ENCODE measurements at regions not wholly inside any gene's neighbourhood (a gene's known extent, or its start where the extent isn't known, plus 50 kb on each side); places are given as distances from the start of the nearest gene placed in this dataset.

DNA sequence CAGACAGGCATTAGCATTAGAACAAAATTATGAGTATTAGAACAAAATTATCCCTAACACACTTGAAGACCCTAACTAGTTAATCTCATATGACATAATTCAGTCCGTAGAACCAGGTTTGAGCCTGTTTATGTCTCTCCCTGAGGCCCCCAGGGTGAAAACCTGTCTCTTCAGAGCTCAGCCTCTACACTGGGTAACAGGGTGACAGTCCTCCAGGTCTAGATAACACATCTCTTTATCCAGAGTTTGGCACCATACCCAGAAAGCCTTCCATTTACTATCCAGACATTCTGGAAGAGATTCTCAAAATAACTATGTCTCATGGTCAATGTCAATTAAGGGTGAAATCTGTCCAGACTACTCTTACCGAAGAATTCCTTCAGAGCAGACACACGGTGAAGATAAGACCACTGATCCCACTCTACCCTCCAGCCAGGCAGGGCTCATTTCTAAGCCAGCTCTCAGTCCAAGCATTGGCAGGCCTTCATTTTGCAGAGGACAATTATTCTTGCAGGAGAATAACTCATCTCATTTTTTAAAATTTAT lies 1195.3 kb downstream of the EFNB2 start:
- TF ChIP-seq CTCF (IDR thresholded peaks at IDR 0.05): no peak
- no peak for DNase-seq (ENCODE audit: low spot score)
- no peak for ATAC-seq (ENCODE audit: low FRiP score)

- DNase-seq (ENCODE audit: low spot score): no peak
- TF ChIP-seq CTCF (IDR thresholded peaks at IDR 0.05): no peak
- ATAC-seq (ENCODE audit: low FRiP score): no peak
Measured at GRCh38 chr13:105338773-105339172, 1196.7 kb downstream of the EFNB2 start.

DNA sequence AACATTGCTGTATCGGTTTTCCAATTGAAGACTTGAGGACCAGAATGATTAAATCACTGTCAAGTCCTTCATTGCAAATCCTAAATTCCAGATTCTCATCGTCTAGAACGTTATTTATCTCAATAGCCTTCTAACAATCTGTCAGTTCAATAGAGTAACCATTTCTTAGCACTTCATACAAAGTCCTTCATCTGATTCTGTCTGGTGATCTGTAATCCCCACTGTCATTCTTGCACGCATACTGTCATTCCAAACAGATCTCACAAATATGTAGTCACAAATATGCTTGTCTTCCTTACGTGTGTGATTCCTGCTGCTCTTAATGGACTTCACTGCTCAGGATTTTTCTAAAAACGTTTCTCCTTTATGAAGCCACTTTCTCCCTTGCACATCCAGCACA lies 1197.5 kb downstream of the EFNB2 start:
- no peak for DNase-seq (ENCODE audit: low spot score)
- no peak for ATAC-seq (ENCODE audit: low FRiP score)
- TF ChIP-seq CTCF (IDR thresholded peaks at IDR 0.05): no peak

DNA sequence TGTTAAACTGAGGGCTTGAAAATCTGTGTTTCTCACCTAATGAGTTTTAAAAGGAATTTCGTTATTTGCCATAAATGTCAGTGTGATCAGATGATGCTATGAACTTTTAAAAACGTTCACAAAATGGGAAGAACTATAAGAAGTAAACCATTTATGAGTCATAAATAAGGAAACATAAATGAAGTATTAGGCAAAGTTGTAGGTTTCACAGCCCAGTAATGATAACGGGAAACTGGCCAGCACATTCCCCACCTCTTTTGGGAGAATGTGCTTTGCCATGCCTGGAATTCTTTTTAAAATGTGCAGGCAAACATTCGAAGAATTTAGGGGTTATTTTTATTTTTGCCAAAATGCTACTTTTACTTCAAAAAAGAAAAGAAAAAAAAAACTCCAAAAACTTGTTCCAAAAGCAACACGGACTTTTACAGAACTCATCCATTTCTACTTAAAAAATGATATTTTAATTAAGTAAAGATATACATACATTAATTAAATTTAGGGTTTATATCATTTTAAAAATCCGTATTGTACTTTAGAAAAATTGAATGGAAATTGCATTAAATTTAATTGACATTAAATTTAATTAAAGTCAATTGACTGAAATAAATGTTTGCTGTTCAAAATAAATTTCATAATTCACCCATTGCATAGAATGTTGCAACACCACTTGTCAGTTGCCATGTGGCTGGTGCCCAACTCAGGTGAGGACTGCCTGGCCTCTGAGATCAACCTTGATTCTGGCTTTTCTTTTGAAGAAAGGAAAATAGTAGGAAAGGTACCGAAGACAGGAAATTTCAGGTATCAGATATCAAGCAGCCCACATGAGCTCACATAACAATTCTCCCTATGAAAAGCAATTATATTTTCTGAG lies 1198.5 kb downstream of the EFNB2 start:
- no peak for DNase-seq (ENCODE audit: low spot score)
- ATAC-seq (ENCODE audit: low FRiP score): no peak
- no peak for TF ChIP-seq CTCF (IDR thresholded peaks at IDR 0.05)

DNA sequence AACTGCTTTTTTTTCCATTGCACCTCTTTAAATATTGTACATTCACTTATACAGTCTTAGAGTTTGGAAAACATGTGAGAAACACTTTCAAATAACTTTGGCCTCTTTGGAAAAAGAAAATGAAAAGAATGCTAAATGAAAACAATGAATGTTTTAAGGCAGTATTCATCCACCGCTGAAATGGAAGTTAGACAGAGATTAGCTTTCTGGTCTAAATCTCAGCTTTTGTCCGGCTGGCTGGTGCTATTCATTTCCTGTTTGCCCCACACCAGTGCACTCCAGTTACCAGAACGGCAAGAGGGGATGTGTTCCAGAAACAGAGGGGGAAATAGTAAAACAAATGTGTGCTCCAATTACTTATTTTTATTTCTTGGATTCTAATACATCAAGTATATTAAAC lies 1201.3 kb downstream of the EFNB2 start:
- ATAC-seq (ENCODE audit: low FRiP score) (no peak), DNase-seq (ENCODE audit: low spot score) (no peak)
- TF ChIP-seq CTCF (IDR thresholded peaks at IDR 0.05): no peak

DNA sequence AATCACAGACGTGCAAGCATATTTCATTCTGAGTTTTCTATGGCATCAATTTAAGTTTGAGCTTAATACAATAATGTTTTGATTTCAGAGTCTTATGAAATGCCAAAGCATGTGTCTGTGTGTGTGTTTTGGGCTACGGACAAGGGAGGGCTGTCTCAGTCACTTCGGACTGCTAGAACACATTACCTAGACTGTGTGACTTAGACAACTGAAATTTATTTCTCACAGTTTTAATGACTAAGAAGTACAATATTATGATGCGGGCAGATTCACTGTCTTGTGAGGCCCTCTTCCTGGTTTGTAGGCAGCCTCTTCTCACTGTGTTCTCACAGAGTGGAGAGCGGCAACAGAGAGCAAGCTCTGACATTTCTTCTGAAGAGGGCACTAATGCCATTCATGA lies 1202.0 kb downstream of the EFNB2 start:
- ATAC-seq (ENCODE audit: low FRiP score) (no peak), DNase-seq (ENCODE audit: low spot score) (no peak)
- TF ChIP-seq CTCF (IDR thresholded peaks at IDR 0.05): no peak

- ATAC-seq (ENCODE audit: low FRiP score) (no peak), DNase-seq (ENCODE audit: low spot score) (no peak)
- TF ChIP-seq CTCF (IDR thresholded peaks at IDR 0.05): no peak
Measured at GRCh38 chr13:105329359-105329758, 1206.1 kb downstream of the EFNB2 start.

Measured in omental fat pad (tissue), 3 donors.